GM23338 (cell line): ENCODE measurements at regions not wholly inside any gene's neighbourhood (a gene's known extent, or its start where the extent isn't known, plus 50 kb on each side); places are given as distances from the start of the nearest gene placed in this dataset.

Source experiments
- EZH2 ChIP-seq: fragments of 200-600 bp; sonication (generic); IDR thresholded peaks from one replicate; pipeline ENCODE4 v1.8.0; 2017; ENCODE audit warnings: antibody characterized with exemption, mild to moderate bottlenecking, low read depth; ENCODE audit not compliant: unreplicated experiment
- EZH2phosphoT487 ChIP-seq: fragments of 200-600 bp; sonication (generic); IDR thresholded peaks from one replicate; pipeline ENCODE4 v1.8.1; 2018; ENCODE audit warnings: antibody characterized with exemption; ENCODE audit not compliant: unreplicated experiment
- POLR2AphosphoS5 ChIP-seq: IDR thresholded peaks from 2 replicates; pipeline ENCODE4 v1.6.1; 2016; ENCODE audit warnings: antibody characterized with exemption, low read depth
- TF ChIP-seq, protein P1 (sequence below), 2 experiments: fragments of 200-600 bp in 1 of 2; sonication (generic) in 1 of 2; conservative IDR thresholded peaks; 2 replicates each; pipeline versions ENCODE4 v1.5.1 to v1.6.1; 2016 to 2017; ENCODE audit warnings: antibody characterized with exemption in 2 of 2, low read depth in 2 of 2, mild to moderate bottlenecking in 2 of 2, moderate library complexity in 1 of 2
- TF ChIP-seq, protein P2 (sequence below): IDR thresholded peaks from one replicate; pipeline ENCODE4 v1.6.1; 2018; ENCODE audit warnings: antibody characterized with exemption; ENCODE audit not compliant: unreplicated experiment

DNA sequence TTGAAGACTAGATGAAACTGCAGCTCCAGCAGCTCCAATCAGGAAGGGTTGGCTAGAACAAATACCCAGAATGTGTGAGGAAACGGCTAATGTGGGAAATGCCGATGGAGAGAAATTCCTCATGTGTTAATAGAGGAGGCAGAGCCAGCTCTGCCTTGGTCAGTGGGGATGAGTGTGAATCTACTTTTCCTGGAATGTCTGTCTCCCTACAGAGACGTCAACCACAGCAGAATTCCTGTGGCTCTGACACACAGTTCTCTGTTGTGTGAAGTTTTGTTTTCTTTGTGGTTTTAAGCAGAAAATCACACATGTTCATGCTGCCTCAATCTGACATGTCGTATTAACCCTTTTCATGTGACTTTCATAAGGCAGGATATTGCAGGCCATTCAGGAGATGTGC, 476.6 kb upstream of the WWC1 start:
- TF ChIP-seq, protein P1, sequence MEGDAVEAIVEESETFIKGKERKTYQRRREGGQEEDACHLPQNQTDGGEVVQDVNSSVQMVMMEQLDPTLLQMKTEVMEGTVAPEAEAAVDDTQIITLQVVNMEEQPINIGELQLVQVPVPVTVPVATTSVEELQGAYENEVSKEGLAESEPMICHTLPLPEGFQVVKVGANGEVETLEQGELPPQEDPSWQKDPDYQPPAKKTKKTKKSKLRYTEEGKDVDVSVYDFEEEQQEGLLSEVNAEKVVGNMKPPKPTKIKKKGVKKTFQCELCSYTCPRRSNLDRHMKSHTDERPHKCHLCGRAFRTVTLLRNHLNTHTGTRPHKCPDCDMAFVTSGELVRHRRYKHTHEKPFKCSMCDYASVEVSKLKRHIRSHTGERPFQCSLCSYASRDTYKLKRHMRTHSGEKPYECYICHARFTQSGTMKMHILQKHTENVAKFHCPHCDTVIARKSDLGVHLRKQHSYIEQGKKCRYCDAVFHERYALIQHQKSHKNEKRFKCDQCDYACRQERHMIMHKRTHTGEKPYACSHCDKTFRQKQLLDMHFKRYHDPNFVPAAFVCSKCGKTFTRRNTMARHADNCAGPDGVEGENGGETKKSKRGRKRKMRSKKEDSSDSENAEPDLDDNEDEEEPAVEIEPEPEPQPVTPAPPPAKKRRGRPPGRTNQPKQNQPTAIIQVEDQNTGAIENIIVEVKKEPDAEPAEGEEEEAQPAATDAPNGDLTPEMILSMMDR (conservative IDR thresholded peaks at IDR 0.05; ENCODE audit: low read depth in 2 of 2): no peak
- no peak for TF ChIP-seq EZH2
- TF ChIP-seq, protein P2, sequence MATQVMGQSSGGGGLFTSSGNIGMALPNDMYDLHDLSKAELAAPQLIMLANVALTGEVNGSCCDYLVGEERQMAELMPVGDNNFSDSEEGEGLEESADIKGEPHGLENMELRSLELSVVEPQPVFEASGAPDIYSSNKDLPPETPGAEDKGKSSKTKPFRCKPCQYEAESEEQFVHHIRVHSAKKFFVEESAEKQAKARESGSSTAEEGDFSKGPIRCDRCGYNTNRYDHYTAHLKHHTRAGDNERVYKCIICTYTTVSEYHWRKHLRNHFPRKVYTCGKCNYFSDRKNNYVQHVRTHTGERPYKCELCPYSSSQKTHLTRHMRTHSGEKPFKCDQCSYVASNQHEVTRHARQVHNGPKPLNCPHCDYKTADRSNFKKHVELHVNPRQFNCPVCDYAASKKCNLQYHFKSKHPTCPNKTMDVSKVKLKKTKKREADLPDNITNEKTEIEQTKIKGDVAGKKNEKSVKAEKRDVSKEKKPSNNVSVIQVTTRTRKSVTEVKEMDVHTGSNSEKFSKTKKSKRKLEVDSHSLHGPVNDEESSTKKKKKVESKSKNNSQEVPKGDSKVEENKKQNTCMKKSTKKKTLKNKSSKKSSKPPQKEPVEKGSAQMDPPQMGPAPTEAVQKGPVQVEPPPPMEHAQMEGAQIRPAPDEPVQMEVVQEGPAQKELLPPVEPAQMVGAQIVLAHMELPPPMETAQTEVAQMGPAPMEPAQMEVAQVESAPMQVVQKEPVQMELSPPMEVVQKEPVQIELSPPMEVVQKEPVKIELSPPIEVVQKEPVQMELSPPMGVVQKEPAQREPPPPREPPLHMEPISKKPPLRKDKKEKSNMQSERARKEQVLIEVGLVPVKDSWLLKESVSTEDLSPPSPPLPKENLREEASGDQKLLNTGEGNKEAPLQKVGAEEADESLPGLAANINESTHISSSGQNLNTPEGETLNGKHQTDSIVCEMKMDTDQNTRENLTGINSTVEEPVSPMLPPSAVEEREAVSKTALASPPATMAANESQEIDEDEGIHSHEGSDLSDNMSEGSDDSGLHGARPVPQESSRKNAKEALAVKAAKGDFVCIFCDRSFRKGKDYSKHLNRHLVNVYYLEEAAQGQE: no peak
- TF ChIP-seq POLR2AphosphoS5: no peak
- TF ChIP-seq EZH2phosphoT487: no peak
